ENCODE measurements at regions not wholly inside any gene's neighbourhood (a gene's known extent, or its start where the extent isn't known, plus 50 kb on each side); places are given as distances from the start of the nearest gene placed in this dataset.
"Not testable (repeated sequence)": the region's sequence is repeated elsewhere in the genome, so short reads cannot be mapped to it uniquely, and the experiment has no call there.

- DNase-seq, result no peak
- 83 to 90% (median 87%) methylated on average over 4 of the region's 4 CpGs for WGBS, 3 donors
- H3K4me1 ChIP-seq (ENCODE audit: control insufficient read depth in 3 of 3, insufficient read depth in 2 of 3, low read depth in 1 of 3, low read length in 2 of 3), result no peaks in the 10 kb centered on the region
- no peak overlapping the region for H3K27ac ChIP-seq (ENCODE audit: low read depth in 1 of 3, low read length in 2 of 3)
- H3K9me3 ChIP-seq (ENCODE audit: control insufficient read depth in 2 of 2, insufficient read depth in 1 of 2, low read depth in 1 of 2, low read length in 1 of 2), result no peaks in the 10 kb centered on the region
- H3K4me3 ChIP-seq (ENCODE audit: low read depth in 1 of 3, low read length in 3 of 3), result no peak overlapping the region
- FAIRE-seq, result no peak
- no peaks in the 10 kb centered on the region for H3K36me3 ChIP-seq (ENCODE audit: control insufficient read depth in 3 of 3, insufficient read depth in 2 of 3, low read depth in 1 of 3, low read length in 3 of 3)
- H3K27me3 ChIP-seq (ENCODE audit: control insufficient read depth in 3 of 3, insufficient read depth in 3 of 3, low read length in 3 of 3), result no peaks in the 10 kb centered on the region
These were observed 565.6 kb downstream of the PRR16 start for GRCh38 chr5:121029536-121030245.

- WGBS, 3 donors, result 64 to 83% (median 82%) methylated on average over 3 of the region's 3 CpGs
- H3K4me3 ChIP-seq (ENCODE audit: low read depth in 1 of 3, low read length in 3 of 3), result no peak overlapping the region
- FAIRE-seq, result no peak
- no peaks in the 10 kb centered on the region for H3K9me3 ChIP-seq (ENCODE audit: control insufficient read depth in 2 of 2, insufficient read depth in 1 of 2, low read depth in 1 of 2, low read length in 1 of 2)
- no peak for DNase-seq
- H3K36me3 ChIP-seq (ENCODE audit: control insufficient read depth in 3 of 3, insufficient read depth in 2 of 3, low read depth in 1 of 3, low read length in 3 of 3), result no peaks in the 10 kb centered on the region
- H3K4me1 ChIP-seq (ENCODE audit: control insufficient read depth in 3 of 3, insufficient read depth in 2 of 3, low read depth in 1 of 3, low read length in 2 of 3), result no peaks in the 10 kb centered on the region
- no peaks in the 10 kb centered on the region for H3K27me3 ChIP-seq (ENCODE audit: control insufficient read depth in 3 of 3, insufficient read depth in 3 of 3, low read length in 3 of 3)
- H3K27ac ChIP-seq (ENCODE audit: low read depth in 1 of 3, low read length in 2 of 3), result no peak overlapping the region
These were observed 567.4 kb downstream of the PRR16 start for GRCh38 chr5:121031491-121031890.

- no peak for FAIRE-seq
- H3K4me1 ChIP-seq (ENCODE audit: control insufficient read depth in 3 of 3, insufficient read depth in 2 of 3, low read depth in 1 of 3, low read length in 2 of 3), result no peaks in the 10 kb centered on the region
- no peak for DNase-seq
- H3K4me3 ChIP-seq (ENCODE audit: low read depth in 1 of 3, low read length in 3 of 3), result no peak overlapping the region
- no peaks in the 10 kb centered on the region for H3K9me3 ChIP-seq (ENCODE audit: control insufficient read depth in 2 of 2, insufficient read depth in 1 of 2, low read depth in 1 of 2, low read length in 1 of 2)
- no peaks in the 10 kb centered on the region for H3K27me3 ChIP-seq (ENCODE audit: control insufficient read depth in 3 of 3, insufficient read depth in 3 of 3, low read length in 3 of 3)
- no peak overlapping the region for H3K27ac ChIP-seq (ENCODE audit: low read depth in 1 of 3, low read length in 2 of 3)
- no peaks in the 10 kb centered on the region for H3K36me3 ChIP-seq (ENCODE audit: control insufficient read depth in 3 of 3, insufficient read depth in 2 of 3, low read depth in 1 of 3, low read length in 3 of 3)
These were observed 569.2 kb downstream of the PRR16 start for GRCh38 chr5:121033334-121033733.

GRCh38 chr5:121038438-121038837 lies 574.3 kb downstream of the PRR16 start:
- Histone ChIP-seq H3K27me3 (ENCODE audit: control insufficient read depth in 3 of 3, insufficient read depth in 3 of 3, low read length in 3 of 3) (no peaks in the 10 kb centered on the region), H3K36me3 (ENCODE audit: control insufficient read depth in 3 of 3, insufficient read depth in 2 of 3, low read depth in 1 of 3, low read length in 3 of 3) (no peaks in the 10 kb centered on the region), H3K27ac (ENCODE audit: low read depth in 1 of 3, low read length in 2 of 3) (no peak overlapping the region), H3K4me3 (ENCODE audit: low read depth in 1 of 3, low read length in 3 of 3) (no peak overlapping the region), H3K9me3 (ENCODE audit: control insufficient read depth in 2 of 2, insufficient read depth in 1 of 2, low read depth in 1 of 2, low read length in 1 of 2) (no peaks in the 10 kb centered on the region), H3K4me1 (ENCODE audit: control insufficient read depth in 3 of 3, insufficient read depth in 2 of 3, low read depth in 1 of 3, low read length in 2 of 3) (no peaks in the 10 kb centered on the region)
- WGBS, 3 donors, result 58 to 66% (median 59%) methylated on average over 4 of the region's 4 CpGs
- DNase-seq (no peak), FAIRE-seq (no peak)

- H3K4me3 ChIP-seq (ENCODE audit: low read depth in 1 of 3, low read length in 3 of 3), result no peak overlapping the region
- H3K27ac ChIP-seq (ENCODE audit: low read depth in 1 of 3, low read length in 2 of 3), result no peak overlapping the region
- no peaks in the 10 kb centered on the region for H3K4me1 ChIP-seq (ENCODE audit: control insufficient read depth in 3 of 3, insufficient read depth in 2 of 3, low read depth in 1 of 3, low read length in 2 of 3)
- no peaks in the 10 kb centered on the region for H3K9me3 ChIP-seq (ENCODE audit: control insufficient read depth in 2 of 2, insufficient read depth in 1 of 2, low read depth in 1 of 2, low read length in 1 of 2)
- H3K27me3 ChIP-seq (ENCODE audit: control insufficient read depth in 3 of 3, insufficient read depth in 3 of 3, low read length in 3 of 3), result no peaks in the 10 kb centered on the region
- FAIRE-seq (no peak), DNase-seq (no peak)
- no peaks in the 10 kb centered on the region for H3K36me3 ChIP-seq (ENCODE audit: control insufficient read depth in 3 of 3, insufficient read depth in 2 of 3, low read depth in 1 of 3, low read length in 3 of 3)
These were observed 585.9 kb downstream of the PRR16 start for GRCh38 chr5:121049971-121050370.

- no peak overlapping the region for H3K27ac ChIP-seq (ENCODE audit: low read depth in 1 of 3, low read length in 2 of 3)
- H3K9me3 ChIP-seq (ENCODE audit: control insufficient read depth in 2 of 2, insufficient read depth in 1 of 2, low read depth in 1 of 2, low read length in 1 of 2), result no peaks in the 10 kb centered on the region
- no peaks in the 10 kb centered on the region for H3K27me3 ChIP-seq (ENCODE audit: control insufficient read depth in 3 of 3, insufficient read depth in 3 of 3, low read length in 3 of 3)
- no peak for FAIRE-seq
- WGBS, 3 donors, result 36 to 46% (median 45%) methylated on average over 5 of the region's 5 CpGs
- no peak overlapping the region for H3K4me3 ChIP-seq (ENCODE audit: low read depth in 1 of 3, low read length in 3 of 3)
- H3K36me3 ChIP-seq (ENCODE audit: control insufficient read depth in 3 of 3, insufficient read depth in 2 of 3, low read depth in 1 of 3, low read length in 3 of 3), result no peaks in the 10 kb centered on the region
- DNase-seq, result peak in 1 of 2 donors; percentile 2
- H3K4me1 ChIP-seq (ENCODE audit: control insufficient read depth in 3 of 3, insufficient read depth in 2 of 3, low read depth in 1 of 3, low read length in 2 of 3), result no peaks in the 10 kb centered on the region
These were observed 589.2 kb downstream of the PRR16 start for GRCh38 chr5:121053055-121053985.

- Histone ChIP-seq H3K36me3 (ENCODE audit: control insufficient read depth in 3 of 3, insufficient read depth in 2 of 3, low read depth in 1 of 3, low read length in 3 of 3) (no peaks in the 10 kb centered on the region), H3K4me3 (ENCODE audit: low read depth in 1 of 3, low read length in 3 of 3) (no peak overlapping the region), H3K9me3 (ENCODE audit: control insufficient read depth in 2 of 2, insufficient read depth in 1 of 2, low read depth in 1 of 2, low read length in 1 of 2) (no peaks in the 10 kb centered on the region), H3K4me1 (ENCODE audit: control insufficient read depth in 3 of 3, insufficient read depth in 2 of 3, low read depth in 1 of 3, low read length in 2 of 3) (no peaks in the 10 kb centered on the region), H3K27ac (ENCODE audit: low read depth in 1 of 3, low read length in 2 of 3) (no peak overlapping the region), H3K27me3 (ENCODE audit: control insufficient read depth in 3 of 3, insufficient read depth in 3 of 3, low read length in 3 of 3) (no peaks in the 10 kb centered on the region)
- DNase-seq (no peak), FAIRE-seq (no peak)
- 40 to 70% (median 55%) methylated on average over 1 of the region's 1 CpG for WGBS, 3 donors
These were observed 591.5 kb downstream of the PRR16 start for GRCh38 chr5:121055586-121055985.

GRCh38 chr5:121064241-121064640 lies 600.1 kb downstream of the PRR16 start:
- not testable (repeated sequence) for FAIRE-seq; DNase-seq; H3K36me3 ChIP-seq (ENCODE audit: control insufficient read depth in 3 of 3, insufficient read depth in 2 of 3, low read depth in 1 of 3, low read length in 3 of 3); H3K27ac ChIP-seq (ENCODE audit: low read depth in 1 of 3, low read length in 2 of 3); H3K9me3 ChIP-seq (ENCODE audit: control insufficient read depth in 2 of 2, insufficient read depth in 1 of 2, low read depth in 1 of 2, low read length in 1 of 2); H3K4me3 ChIP-seq (ENCODE audit: low read depth in 1 of 3, low read length in 3 of 3); H3K27me3 ChIP-seq (ENCODE audit: control insufficient read depth in 3 of 3, insufficient read depth in 3 of 3, low read length in 3 of 3); H3K4me1 ChIP-seq (ENCODE audit: control insufficient read depth in 3 of 3, insufficient read depth in 2 of 3, low read depth in 1 of 3, low read length in 2 of 3)
- 89 to 93% (median 91%) methylated on average over 23 of the region's 23 CpGs for WGBS, 3 donors
